ENCODE measurements at regions not wholly inside any gene's neighbourhood (a gene's known extent, or its start where the extent isn't known, plus 50 kb on each side); places are given as distances from the start of the nearest gene placed in this dataset.
A peak's percentile ranks its signal among the peaks of the same experiment; 100 is the strongest.

- no peak for TF ChIP-seq CTCF (IDR thresholded peaks at IDR 0.05; ENCODE audit: control insufficient read depth, insufficient read depth, low read depth, low read length, missing control alignments)
- no peak for DNase-seq (ENCODE audit: low read depth)
- H3K4me3 ChIP-seq (ENCODE audit: control insufficient read depth, low read depth, low read length): no peak overlapping the region
Measured at GRCh38 chr20:50433001-50433761, 77.0 kb upstream of the PTPN1 start.

- H3K4me3 ChIP-seq (ENCODE audit: control insufficient read depth, low read depth, low read length): no peak overlapping the region
- TF ChIP-seq CTCF (IDR thresholded peaks at IDR 0.05; ENCODE audit: control insufficient read depth, insufficient read depth, low read depth, low read length, missing control alignments): no peak
- no peak for DNase-seq (ENCODE audit: low read depth)
Measured at GRCh38 chr20:50434321-50434652, 75.9 kb upstream of the PTPN1 start.

GRCh38 chr20:50434653-50435396, 75.4 kb upstream of the PTPN1 start:
- DNase-seq (ENCODE audit: low read depth): peak; percentile 55
- no peak for TF ChIP-seq CTCF (IDR thresholded peaks at IDR 0.05; ENCODE audit: control insufficient read depth, insufficient read depth, low read depth, low read length, missing control alignments)

GRCh38 chr20:50435397-50436051, 74.7 kb upstream of the PTPN1 start:
- TF ChIP-seq CTCF (IDR thresholded peaks at IDR 0.05; ENCODE audit: control insufficient read depth, insufficient read depth, low read depth, low read length, missing control alignments): no peak
- no peak overlapping the region for H3K4me3 ChIP-seq (ENCODE audit: control insufficient read depth, low read depth, low read length)
- DNase-seq (ENCODE audit: low read depth): no peak

More at GRCh38 chr20:50434653-50435396, 75.4 kb upstream of the PTPN1 start:
- H3K4me3 ChIP-seq (ENCODE audit: control insufficient read depth, low read depth, low read length): no peak overlapping the region

- no peak for DNase-seq (ENCODE audit: low read depth)
- TF ChIP-seq CTCF (IDR thresholded peaks at IDR 0.05; ENCODE audit: control insufficient read depth, insufficient read depth, low read depth, low read length, missing control alignments): no peak
- no peak overlapping the region for H3K4me3 ChIP-seq (ENCODE audit: control insufficient read depth, low read depth, low read length)
Measured at GRCh38 chr20:50436052-50436656, 74.0 kb upstream of the PTPN1 start.

GRCh38 chr20:50436696-50437095, 73.5 kb upstream of the PTPN1 start:
- no peak overlapping the region for H3K4me3 ChIP-seq (ENCODE audit: control insufficient read depth, low read depth, low read length)
- no peak for TF ChIP-seq CTCF (IDR thresholded peaks at IDR 0.05; ENCODE audit: control insufficient read depth, insufficient read depth, low read depth, low read length, missing control alignments)
- no peak for DNase-seq (ENCODE audit: low read depth)
